ENCODE measurements at regions not wholly inside any gene's neighbourhood (a gene's known extent, or its start where the extent isn't known, plus 50 kb on each side); places are given as distances from the start of the nearest gene placed in this dataset.

GRCh38 chr3:24838533-24838932 is 343.9 kb upstream of the THRB start:
- DNase-seq (ENCODE audit: low spot score) = no peak
- no peak for ATAC-seq (ENCODE audit: low FRiP score)
- TF ChIP-seq CTCF (IDR thresholded peaks at IDR 0.05) = no peak

- no peak for ATAC-seq (ENCODE audit: low FRiP score)
- DNase-seq (ENCODE audit: low spot score) = no peak
- TF ChIP-seq CTCF (IDR thresholded peaks at IDR 0.05) = no peak
Observed at GRCh38 chr3:24843955-24844354, 349.3 kb upstream of the THRB start.

- TF ChIP-seq CTCF (IDR thresholded peaks at IDR 0.05) = no peak
- ATAC-seq (ENCODE audit: low FRiP score) (no peak), DNase-seq (ENCODE audit: low spot score) (no peak)
Observed at GRCh38 chr3:24845524-24846155, 351.0 kb upstream of the THRB start.

GRCh38 chr3:24846286-24846860 is 351.7 kb upstream of the THRB start:
- TF ChIP-seq CTCF (IDR thresholded peaks at IDR 0.05) = no peak
- DNase-seq (ENCODE audit: low spot score) (no peak), ATAC-seq (ENCODE audit: low FRiP score) (no peak)

GRCh38 chr3:24850245-24850644 is 355.6 kb upstream of the THRB start:
- ATAC-seq (ENCODE audit: low FRiP score) = no peak
- no peak for DNase-seq (ENCODE audit: low spot score)
- TF ChIP-seq CTCF (IDR thresholded peaks at IDR 0.05) = no peak

GRCh38 chr3:24853685-24854490 is 359.2 kb upstream of the THRB start:
- no peak for TF ChIP-seq CTCF (IDR thresholded peaks at IDR 0.05)
- no peak for ATAC-seq (ENCODE audit: low FRiP score)

More at GRCh38 chr3:24853685-24854490, 359.2 kb upstream of the THRB start:
- no peak for DNase-seq (ENCODE audit: low spot score)

All from omental fat pad (tissue), 3 donors.